ENCODE measurements at regions not wholly inside any gene's neighbourhood (a gene's known extent, or its start where the extent isn't known, plus 50 kb on each side); places are given as distances from the start of the nearest gene placed in this dataset.

- H3K4me3 ChIP-seq: no peak overlapping the region
- H3K27ac ChIP-seq: no peak overlapping the region
- no peaks in the 10 kb centered on the region for H3K9me3 ChIP-seq
- no peak for DNase-seq
- no peaks in the 10 kb centered on the region for H3K27me3 ChIP-seq
- no peak for TF ChIP-seq CTCF (IDR thresholded peaks at IDR 0.05)
- no peaks in the 10 kb centered on the region for H3K36me3 ChIP-seq
- intact Hi-C loops (cut with DNase I; ENCODE audit: low total_unique reads): no loop called here
- no peaks in the 10 kb centered on the region for H3K4me1 ChIP-seq
Observed at GRCh38 chr13:97648171-97648880, 214.4 kb downstream of the RAP2A start.

- intact Hi-C loops (cut with DNase I; ENCODE audit: low total_unique reads): no loop called here
- H3K27ac ChIP-seq: no peak overlapping the region
- no peak overlapping the region for H3K4me3 ChIP-seq
- H3K4me1 ChIP-seq: no peaks in the 10 kb centered on the region
- H3K27me3 ChIP-seq: no peaks in the 10 kb centered on the region
- no peaks in the 10 kb centered on the region for H3K36me3 ChIP-seq
- no peaks in the 10 kb centered on the region for H3K9me3 ChIP-seq
- no peak for DNase-seq
- TF ChIP-seq CTCF (IDR thresholded peaks at IDR 0.05): no peak
Observed at GRCh38 chr13:97648881-97649224, 214.9 kb downstream of the RAP2A start.

GRCh38 chr13:97653443-97654140, 219.6 kb downstream of the RAP2A start:
- no peak for TF ChIP-seq CTCF (IDR thresholded peaks at IDR 0.05)
- DNase-seq: no peak
- H3K27ac ChIP-seq: no peak overlapping the region
- H3K36me3 ChIP-seq: no peaks in the 10 kb centered on the region
- H3K27me3 ChIP-seq: no peaks in the 10 kb centered on the region
- intact Hi-C loops (cut with DNase I; ENCODE audit: low total_unique reads): no loop called here
- H3K4me1 ChIP-seq: no peaks in the 10 kb centered on the region
- H3K4me3 ChIP-seq: no peak overlapping the region
- no peaks in the 10 kb centered on the region for H3K9me3 ChIP-seq

- H3K9me3 ChIP-seq: no peaks in the 10 kb centered on the region
- TF ChIP-seq CTCF (IDR thresholded peaks at IDR 0.05): no peak
- H3K36me3 ChIP-seq: no peaks in the 10 kb centered on the region
- no peaks in the 10 kb centered on the region for H3K27me3 ChIP-seq
- no peak overlapping the region for H3K4me3 ChIP-seq
- no peaks in the 10 kb centered on the region for H3K4me1 ChIP-seq
- no peak for DNase-seq
- intact Hi-C loops (cut with DNase I; ENCODE audit: low total_unique reads): no loop called here
- H3K27ac ChIP-seq: no peak overlapping the region
Observed at GRCh38 chr13:97654236-97654635, 220.3 kb downstream of the RAP2A start.

GRCh38 chr13:97658556-97658955, 224.6 kb downstream of the RAP2A start:
- no peak overlapping the region for H3K27ac ChIP-seq
- DNase-seq: no peak
- H3K4me1 ChIP-seq: no peaks in the 10 kb centered on the region
- H3K9me3 ChIP-seq: no peaks in the 10 kb centered on the region
- no peak overlapping the region for H3K4me3 ChIP-seq
- TF ChIP-seq CTCF (IDR thresholded peaks at IDR 0.05): no peak
- no peaks in the 10 kb centered on the region for H3K36me3 ChIP-seq
- intact Hi-C loops (cut with DNase I; ENCODE audit: low total_unique reads): no loop called here
- no peaks in the 10 kb centered on the region for H3K27me3 ChIP-seq
